ENCODE measurements at regions not wholly inside any gene's neighbourhood (a gene's known extent, or its start where the extent isn't known, plus 50 kb on each side); places are given as distances from the start of the nearest gene placed in this dataset.

DNA sequence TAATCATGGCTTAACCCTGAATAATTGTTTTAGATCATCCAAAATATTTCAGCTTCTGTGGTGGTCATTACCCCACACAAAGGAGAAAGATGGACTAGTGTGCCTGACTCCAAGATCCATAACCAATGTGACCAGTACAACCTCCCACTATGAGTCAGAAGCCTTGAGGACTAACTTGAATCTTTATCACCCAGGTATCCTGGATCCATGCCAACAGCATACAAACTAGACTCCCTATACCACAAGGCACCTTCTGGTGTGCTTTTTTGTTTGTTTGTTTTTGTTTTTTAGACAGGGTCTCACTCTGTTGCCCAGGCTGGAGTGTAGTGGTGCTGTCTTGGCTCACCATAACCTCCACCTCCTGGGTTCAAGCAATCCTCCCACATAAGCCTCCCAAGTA lies 317.7 kb downstream of the VPS13C start:
- H3K4me3 ChIP-seq (ENCODE audit: low read depth, low read length): no peak overlapping the region
- no peak for TF ChIP-seq CTCF (IDR thresholded peaks at IDR 0.05; ENCODE audit: low read depth, low read length)
- no peak for DNase-seq
- no peak overlapping the region for H3K27ac ChIP-seq
- no peaks in the 10 kb centered on the region for H3K9me3 ChIP-seq (ENCODE audit: severe bottlenecking)
- H3K36me3 ChIP-seq: no peaks in the 10 kb centered on the region
- H3K27me3 ChIP-seq (ENCODE audit: insufficient read depth, low read depth, severe bottlenecking): no peaks in the 10 kb centered on the region

DNA sequence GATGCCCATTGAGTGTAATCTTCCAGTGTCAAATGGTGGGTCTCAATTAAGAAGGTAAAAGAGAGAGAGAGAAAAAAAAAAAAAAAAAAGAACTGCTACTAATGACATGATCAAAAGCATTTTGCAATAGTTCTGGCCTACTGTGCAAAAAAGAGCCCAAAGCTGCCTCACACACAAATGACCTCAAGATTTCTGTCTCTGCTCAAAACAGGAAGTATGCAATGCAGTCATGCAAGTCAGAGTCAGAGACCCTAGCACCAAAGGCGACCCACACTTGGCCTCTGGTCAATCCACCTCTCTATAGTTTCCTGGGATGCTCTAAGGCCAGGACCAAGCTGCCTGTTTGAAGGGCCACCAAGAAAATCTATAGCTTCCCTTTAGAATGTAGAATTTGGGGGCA lies 323.5 kb downstream of the VPS13C start:
- no peaks in the 10 kb centered on the region for H3K9me3 ChIP-seq (ENCODE audit: severe bottlenecking)
- DNase-seq: no peak
- TF ChIP-seq CTCF (IDR thresholded peaks at IDR 0.05; ENCODE audit: low read depth, low read length): no peak
- no peak overlapping the region for H3K27ac ChIP-seq
- no peaks in the 10 kb centered on the region for H3K27me3 ChIP-seq (ENCODE audit: insufficient read depth, low read depth, severe bottlenecking)
- H3K4me3 ChIP-seq (ENCODE audit: low read depth, low read length): no peak overlapping the region
- no peaks in the 10 kb centered on the region for H3K36me3 ChIP-seq

DNA sequence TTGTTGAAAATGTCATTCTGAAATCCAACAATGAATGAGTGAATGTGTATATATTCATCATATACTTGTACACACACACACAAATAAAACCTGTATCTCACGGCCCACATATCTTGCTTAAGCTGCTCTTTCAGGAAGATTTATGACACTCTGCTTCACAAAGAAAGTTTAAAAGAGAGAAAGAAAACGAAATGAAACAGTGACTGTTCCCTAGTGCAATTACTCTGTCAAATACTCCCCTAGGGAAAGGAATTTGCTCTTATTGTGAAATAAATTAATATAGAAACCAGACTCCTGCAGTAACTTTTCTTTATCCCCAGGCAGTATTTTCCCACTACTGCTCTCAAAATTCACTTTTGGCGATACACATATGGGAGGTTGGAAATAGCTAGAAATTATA lies 329.1 kb downstream of the VPS13C start:
- no peak for DNase-seq
- no peaks in the 10 kb centered on the region for H3K36me3 ChIP-seq
- H3K9me3 ChIP-seq (ENCODE audit: severe bottlenecking): no peaks in the 10 kb centered on the region
- H3K27me3 ChIP-seq (ENCODE audit: insufficient read depth, low read depth, severe bottlenecking): no peaks in the 10 kb centered on the region
- TF ChIP-seq CTCF (IDR thresholded peaks at IDR 0.05; ENCODE audit: low read depth, low read length): no peak
- no peak overlapping the region for H3K4me3 ChIP-seq (ENCODE audit: low read depth, low read length)
- H3K27ac ChIP-seq: no peak overlapping the region

DNA sequence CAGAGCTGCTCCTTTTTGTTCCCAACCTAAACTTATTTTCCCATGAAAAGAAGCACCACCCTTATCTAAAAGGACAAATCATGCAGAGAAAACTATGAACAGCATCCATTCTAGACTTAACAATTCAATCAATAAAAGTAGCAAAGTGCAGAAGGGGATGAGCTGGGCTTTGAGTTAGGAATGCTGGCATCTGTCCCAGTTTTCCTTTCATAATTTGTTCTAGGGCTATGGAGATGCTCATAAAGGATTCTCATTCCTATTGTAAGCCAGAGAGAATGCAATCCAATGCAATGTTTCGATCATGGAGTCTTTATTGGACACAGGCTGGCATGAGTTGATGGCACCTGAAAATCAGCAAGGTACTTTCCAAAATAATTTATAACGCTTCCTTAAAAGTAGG lies 330.6 kb downstream of the VPS13C start:
- H3K27me3 ChIP-seq (ENCODE audit: insufficient read depth, low read depth, severe bottlenecking): no peaks in the 10 kb centered on the region
- no peak for TF ChIP-seq CTCF (IDR thresholded peaks at IDR 0.05; ENCODE audit: low read depth, low read length)
- no peak for DNase-seq
- H3K4me3 ChIP-seq (ENCODE audit: low read depth, low read length): no peak overlapping the region
- H3K9me3 ChIP-seq (ENCODE audit: severe bottlenecking): no peaks in the 10 kb centered on the region
- no peak overlapping the region for H3K27ac ChIP-seq
- no peaks in the 10 kb centered on the region for H3K36me3 ChIP-seq

- H3K4me3 ChIP-seq (ENCODE audit: low read depth, low read length): no peak overlapping the region
- no peak for DNase-seq
- H3K27ac ChIP-seq: no peak overlapping the region
- H3K27me3 ChIP-seq (ENCODE audit: insufficient read depth, low read depth, severe bottlenecking): no peaks in the 10 kb centered on the region
- H3K36me3 ChIP-seq: no peaks in the 10 kb centered on the region
- TF ChIP-seq CTCF (IDR thresholded peaks at IDR 0.05; ENCODE audit: low read depth, low read length): no peak
- no peaks in the 10 kb centered on the region for H3K9me3 ChIP-seq (ENCODE audit: severe bottlenecking)
Measured at GRCh38 chr15:61726166-61726565, 334.1 kb downstream of the VPS13C start.

DNA sequence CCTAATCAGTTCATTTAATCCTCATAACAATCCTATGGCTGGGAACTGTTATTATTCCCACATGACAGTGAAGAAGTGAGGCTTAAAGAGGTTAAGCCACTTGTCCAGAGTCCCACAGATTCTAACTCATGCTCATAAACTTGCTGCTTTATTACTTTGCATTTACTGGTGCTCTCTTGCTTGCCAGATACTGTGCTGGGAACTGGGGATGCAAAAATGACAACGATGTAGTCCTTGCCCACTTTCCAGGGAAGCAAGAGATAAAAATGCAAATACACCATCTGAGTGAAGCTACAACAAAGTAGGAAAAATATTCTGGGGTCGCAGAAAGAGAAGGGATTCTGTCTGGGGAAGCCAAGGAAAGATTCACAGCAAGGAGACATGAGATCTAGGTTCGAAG lies 335.0 kb downstream of the VPS13C start:
- DNase-seq: no peak
- H3K4me3 ChIP-seq (ENCODE audit: low read depth, low read length): no peak overlapping the region
- TF ChIP-seq CTCF (IDR thresholded peaks at IDR 0.05; ENCODE audit: low read depth, low read length): no peak
- H3K36me3 ChIP-seq: no peaks in the 10 kb centered on the region
- H3K27me3 ChIP-seq (ENCODE audit: insufficient read depth, low read depth, severe bottlenecking): no peaks in the 10 kb centered on the region
- no peaks in the 10 kb centered on the region for H3K9me3 ChIP-seq (ENCODE audit: severe bottlenecking)
- no peak overlapping the region for H3K27ac ChIP-seq

All from WERI-Rb-1 (cell line).